OCI-LY7 (cell line): ENCODE measurements at regions not wholly inside any gene's neighbourhood (a gene's known extent, or its start where the extent isn't known, plus 50 kb on each side); places are given as distances from the start of the nearest gene placed in this dataset.
"Not testable (repeated sequence)": the region's sequence is repeated elsewhere in the genome, so short reads cannot be mapped to it uniquely, and the experiment has no call there.

Experiments used
- EZH2phosphoT487 ChIP-seq: fragments of 200-600 bp; sonication (generic); IDR thresholded peaks from 2 replicates; pipeline ENCODE4 v1.6.1; 2018; ENCODE audit warnings: low read depth, borderline replicate concordance, mild to moderate bottlenecking, mixed run types, antibody characterized with exemption, low read length, moderate library complexity, mixed read lengths
- TF ChIP-seq, protein P1 (sequence below): fragments of 200-600 bp; sonication (generic); conservative IDR thresholded peaks from 2 replicates; pipeline ENCODE4 v1.5.1; 2014; ENCODE audit warnings: mild to moderate bottlenecking, antibody characterized with exemption, low read length, moderate library complexity, mixed read lengths

DNA sequence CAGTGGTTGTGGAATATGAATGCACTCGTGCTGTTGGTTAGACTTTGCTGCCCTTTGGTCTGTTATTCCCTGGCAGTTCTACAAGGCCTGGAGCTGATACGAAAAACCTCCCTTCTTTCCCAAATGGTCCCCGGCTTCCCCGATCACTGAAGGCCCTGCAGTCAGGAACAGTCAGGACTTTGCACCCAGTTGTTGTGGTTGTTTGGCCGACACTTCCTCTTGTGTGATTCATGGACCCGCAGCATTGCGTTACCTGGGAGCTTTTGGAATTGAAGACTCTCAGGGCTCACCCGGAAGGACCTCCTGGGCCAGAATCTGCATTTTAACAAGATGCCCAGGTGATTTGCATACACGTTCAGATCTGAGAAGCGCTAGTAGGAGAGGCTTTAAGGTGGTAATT lies 106.8 kb upstream of the ZNF195 start:
- TF ChIP-seq, protein P1, sequence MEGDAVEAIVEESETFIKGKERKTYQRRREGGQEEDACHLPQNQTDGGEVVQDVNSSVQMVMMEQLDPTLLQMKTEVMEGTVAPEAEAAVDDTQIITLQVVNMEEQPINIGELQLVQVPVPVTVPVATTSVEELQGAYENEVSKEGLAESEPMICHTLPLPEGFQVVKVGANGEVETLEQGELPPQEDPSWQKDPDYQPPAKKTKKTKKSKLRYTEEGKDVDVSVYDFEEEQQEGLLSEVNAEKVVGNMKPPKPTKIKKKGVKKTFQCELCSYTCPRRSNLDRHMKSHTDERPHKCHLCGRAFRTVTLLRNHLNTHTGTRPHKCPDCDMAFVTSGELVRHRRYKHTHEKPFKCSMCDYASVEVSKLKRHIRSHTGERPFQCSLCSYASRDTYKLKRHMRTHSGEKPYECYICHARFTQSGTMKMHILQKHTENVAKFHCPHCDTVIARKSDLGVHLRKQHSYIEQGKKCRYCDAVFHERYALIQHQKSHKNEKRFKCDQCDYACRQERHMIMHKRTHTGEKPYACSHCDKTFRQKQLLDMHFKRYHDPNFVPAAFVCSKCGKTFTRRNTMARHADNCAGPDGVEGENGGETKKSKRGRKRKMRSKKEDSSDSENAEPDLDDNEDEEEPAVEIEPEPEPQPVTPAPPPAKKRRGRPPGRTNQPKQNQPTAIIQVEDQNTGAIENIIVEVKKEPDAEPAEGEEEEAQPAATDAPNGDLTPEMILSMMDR = not testable (repeated sequence)
- TF ChIP-seq EZH2phosphoT487 = not testable (repeated sequence)
